ENCODE measurements at regions not wholly inside any gene's neighbourhood (a gene's known extent, or its start where the extent isn't known, plus 50 kb on each side); places are given as distances from the start of the nearest gene placed in this dataset.

DNA sequence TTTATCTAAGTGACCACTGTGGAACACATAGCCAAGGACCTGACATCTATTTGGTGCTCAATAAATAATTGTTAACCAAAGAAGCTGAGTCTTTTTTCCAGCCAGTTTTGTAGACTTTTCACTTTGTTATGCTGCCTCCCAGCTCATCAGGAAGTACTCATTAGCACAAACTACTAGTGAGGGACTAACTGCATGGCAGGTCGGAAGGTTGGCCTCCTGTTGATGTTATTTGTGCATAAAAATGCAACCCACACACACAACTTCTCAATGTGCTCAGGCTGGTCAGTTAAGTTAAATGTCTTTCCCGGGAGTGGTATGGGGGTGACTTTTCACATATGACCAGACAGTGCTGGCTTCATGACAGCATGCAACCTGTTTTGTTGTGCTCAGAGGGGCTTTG, 263.0 kb upstream of the TOPAZ1 start:
- TF ChIP-seq POLR2AphosphoS5 (IDR thresholded peaks at IDR 0.05; ENCODE audit: low read depth) (no peak), ZNF114 (CRISPR knock-in tag; IDR thresholded peaks at IDR 0.05) (no peak), EZH2 (IDR thresholded peaks at IDR 0.05; ENCODE audit: low read depth, unreplicated experiment) (no peak), JUNB (IDR thresholded peaks at IDR 0.05; ENCODE audit: unreplicated experiment) (no peak), EZH2phosphoT487 (IDR thresholded peaks at IDR 0.05; ENCODE audit: unreplicated experiment) (no peak), CREB1 (CRISPR knock-in tag; IDR thresholded peaks at IDR 0.05; ENCODE audit: low read depth) (no peak)
- TF ChIP-seq, protein P1, sequence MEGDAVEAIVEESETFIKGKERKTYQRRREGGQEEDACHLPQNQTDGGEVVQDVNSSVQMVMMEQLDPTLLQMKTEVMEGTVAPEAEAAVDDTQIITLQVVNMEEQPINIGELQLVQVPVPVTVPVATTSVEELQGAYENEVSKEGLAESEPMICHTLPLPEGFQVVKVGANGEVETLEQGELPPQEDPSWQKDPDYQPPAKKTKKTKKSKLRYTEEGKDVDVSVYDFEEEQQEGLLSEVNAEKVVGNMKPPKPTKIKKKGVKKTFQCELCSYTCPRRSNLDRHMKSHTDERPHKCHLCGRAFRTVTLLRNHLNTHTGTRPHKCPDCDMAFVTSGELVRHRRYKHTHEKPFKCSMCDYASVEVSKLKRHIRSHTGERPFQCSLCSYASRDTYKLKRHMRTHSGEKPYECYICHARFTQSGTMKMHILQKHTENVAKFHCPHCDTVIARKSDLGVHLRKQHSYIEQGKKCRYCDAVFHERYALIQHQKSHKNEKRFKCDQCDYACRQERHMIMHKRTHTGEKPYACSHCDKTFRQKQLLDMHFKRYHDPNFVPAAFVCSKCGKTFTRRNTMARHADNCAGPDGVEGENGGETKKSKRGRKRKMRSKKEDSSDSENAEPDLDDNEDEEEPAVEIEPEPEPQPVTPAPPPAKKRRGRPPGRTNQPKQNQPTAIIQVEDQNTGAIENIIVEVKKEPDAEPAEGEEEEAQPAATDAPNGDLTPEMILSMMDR (conservative IDR thresholded peaks at IDR 0.05; ENCODE audit: low read depth in 2 of 2): no peak
- TF ChIP-seq, protein P2, sequence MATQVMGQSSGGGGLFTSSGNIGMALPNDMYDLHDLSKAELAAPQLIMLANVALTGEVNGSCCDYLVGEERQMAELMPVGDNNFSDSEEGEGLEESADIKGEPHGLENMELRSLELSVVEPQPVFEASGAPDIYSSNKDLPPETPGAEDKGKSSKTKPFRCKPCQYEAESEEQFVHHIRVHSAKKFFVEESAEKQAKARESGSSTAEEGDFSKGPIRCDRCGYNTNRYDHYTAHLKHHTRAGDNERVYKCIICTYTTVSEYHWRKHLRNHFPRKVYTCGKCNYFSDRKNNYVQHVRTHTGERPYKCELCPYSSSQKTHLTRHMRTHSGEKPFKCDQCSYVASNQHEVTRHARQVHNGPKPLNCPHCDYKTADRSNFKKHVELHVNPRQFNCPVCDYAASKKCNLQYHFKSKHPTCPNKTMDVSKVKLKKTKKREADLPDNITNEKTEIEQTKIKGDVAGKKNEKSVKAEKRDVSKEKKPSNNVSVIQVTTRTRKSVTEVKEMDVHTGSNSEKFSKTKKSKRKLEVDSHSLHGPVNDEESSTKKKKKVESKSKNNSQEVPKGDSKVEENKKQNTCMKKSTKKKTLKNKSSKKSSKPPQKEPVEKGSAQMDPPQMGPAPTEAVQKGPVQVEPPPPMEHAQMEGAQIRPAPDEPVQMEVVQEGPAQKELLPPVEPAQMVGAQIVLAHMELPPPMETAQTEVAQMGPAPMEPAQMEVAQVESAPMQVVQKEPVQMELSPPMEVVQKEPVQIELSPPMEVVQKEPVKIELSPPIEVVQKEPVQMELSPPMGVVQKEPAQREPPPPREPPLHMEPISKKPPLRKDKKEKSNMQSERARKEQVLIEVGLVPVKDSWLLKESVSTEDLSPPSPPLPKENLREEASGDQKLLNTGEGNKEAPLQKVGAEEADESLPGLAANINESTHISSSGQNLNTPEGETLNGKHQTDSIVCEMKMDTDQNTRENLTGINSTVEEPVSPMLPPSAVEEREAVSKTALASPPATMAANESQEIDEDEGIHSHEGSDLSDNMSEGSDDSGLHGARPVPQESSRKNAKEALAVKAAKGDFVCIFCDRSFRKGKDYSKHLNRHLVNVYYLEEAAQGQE (IDR thresholded peaks at IDR 0.05; ENCODE audit: unreplicated experiment): no peak
